PC-3 (cell line): ENCODE measurements at regions not wholly inside any gene's neighbourhood (a gene's known extent, or its start where the extent isn't known, plus 50 kb on each side); places are given as distances from the start of the nearest gene placed in this dataset.

Source experiments
- EZH2 ChIP-seq: fragments of 300-600 bp; sonication (generic); IDR thresholded peaks from one replicate; pipeline ENCODE4 v1.6.1; 2017; ENCODE audit warnings: antibody characterized with exemption, mild to moderate bottlenecking, low read length; ENCODE audit not compliant: unreplicated experiment
- TF ChIP-seq, protein P1 (sequence below): fragments of 300-600 bp; sonication (generic); conservative IDR thresholded peaks from 2 replicates; pipeline ENCODE4 v1.5.1; 2017; ENCODE audit warnings: antibody characterized with exemption, low read depth, mild to moderate bottlenecking, low read length

DNA sequence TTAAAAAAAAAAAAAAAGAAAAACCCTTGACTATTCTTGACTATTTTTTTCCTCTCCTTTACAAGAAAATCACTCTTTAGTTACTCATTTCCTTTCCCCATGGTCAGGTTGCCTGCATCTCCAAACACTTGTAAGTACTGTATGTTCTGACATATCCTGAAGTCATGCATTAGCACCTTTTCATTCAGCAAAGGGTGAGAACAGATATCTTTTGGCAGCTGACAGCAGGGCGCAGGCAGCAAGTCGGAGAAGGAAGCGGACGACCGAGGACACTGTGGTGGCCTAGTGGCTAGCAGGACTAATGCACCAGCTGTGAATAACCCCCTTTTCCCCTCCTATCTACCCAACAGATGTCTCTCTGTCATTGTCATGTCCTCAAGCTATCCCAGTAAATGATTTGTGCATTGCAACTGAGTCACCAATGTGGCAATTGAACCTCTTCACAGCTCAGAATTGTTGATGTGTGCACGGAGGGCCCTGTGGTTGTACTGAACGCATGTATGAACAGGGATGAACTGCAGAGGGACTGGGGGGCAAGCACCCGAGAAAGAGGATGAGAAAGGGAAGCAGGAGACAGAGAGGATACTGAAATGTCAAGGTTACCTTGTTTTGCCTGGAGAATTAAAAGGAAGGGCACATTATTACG lies 996.0 kb upstream of the ARRDC3 start:
- no peak for TF ChIP-seq EZH2
- TF ChIP-seq, protein P1, sequence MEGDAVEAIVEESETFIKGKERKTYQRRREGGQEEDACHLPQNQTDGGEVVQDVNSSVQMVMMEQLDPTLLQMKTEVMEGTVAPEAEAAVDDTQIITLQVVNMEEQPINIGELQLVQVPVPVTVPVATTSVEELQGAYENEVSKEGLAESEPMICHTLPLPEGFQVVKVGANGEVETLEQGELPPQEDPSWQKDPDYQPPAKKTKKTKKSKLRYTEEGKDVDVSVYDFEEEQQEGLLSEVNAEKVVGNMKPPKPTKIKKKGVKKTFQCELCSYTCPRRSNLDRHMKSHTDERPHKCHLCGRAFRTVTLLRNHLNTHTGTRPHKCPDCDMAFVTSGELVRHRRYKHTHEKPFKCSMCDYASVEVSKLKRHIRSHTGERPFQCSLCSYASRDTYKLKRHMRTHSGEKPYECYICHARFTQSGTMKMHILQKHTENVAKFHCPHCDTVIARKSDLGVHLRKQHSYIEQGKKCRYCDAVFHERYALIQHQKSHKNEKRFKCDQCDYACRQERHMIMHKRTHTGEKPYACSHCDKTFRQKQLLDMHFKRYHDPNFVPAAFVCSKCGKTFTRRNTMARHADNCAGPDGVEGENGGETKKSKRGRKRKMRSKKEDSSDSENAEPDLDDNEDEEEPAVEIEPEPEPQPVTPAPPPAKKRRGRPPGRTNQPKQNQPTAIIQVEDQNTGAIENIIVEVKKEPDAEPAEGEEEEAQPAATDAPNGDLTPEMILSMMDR = no peak
